Peyer's patch (tissue), 4 donors: ENCODE measurements at regions not wholly inside any gene's neighbourhood (a gene's known extent, or its start where the extent isn't known, plus 50 kb on each side); places are given as distances from the start of the nearest gene placed in this dataset.

Experiments used
- POLR2A ChIP-seq, 2 donors: fragments of 450-650 bp; IDR thresholded peaks; one replicate each; pipeline ENCODE4 v1.5.1; 2017; ENCODE audit warnings: antibody characterized with exemption in 2 of 2, mild to moderate bottlenecking in 2 of 2, moderate library complexity in 2 of 2
- TF ChIP-seq, protein P1 (sequence below), 6 experiments: fragments of 450-650 bp in 4 of 6; fragments of 200-600 bp in 2 of 6; sonication (generic) in 1 of 6; IDR thresholded peaks; one replicate each; pipeline ENCODE4 v1.5.1; 2017 to 2019; ENCODE audit warnings: antibody characterized with exemption in 6 of 6, mild to moderate bottlenecking in 3 of 6, moderate library complexity in 1 of 6

- TF ChIP-seq, protein P1, sequence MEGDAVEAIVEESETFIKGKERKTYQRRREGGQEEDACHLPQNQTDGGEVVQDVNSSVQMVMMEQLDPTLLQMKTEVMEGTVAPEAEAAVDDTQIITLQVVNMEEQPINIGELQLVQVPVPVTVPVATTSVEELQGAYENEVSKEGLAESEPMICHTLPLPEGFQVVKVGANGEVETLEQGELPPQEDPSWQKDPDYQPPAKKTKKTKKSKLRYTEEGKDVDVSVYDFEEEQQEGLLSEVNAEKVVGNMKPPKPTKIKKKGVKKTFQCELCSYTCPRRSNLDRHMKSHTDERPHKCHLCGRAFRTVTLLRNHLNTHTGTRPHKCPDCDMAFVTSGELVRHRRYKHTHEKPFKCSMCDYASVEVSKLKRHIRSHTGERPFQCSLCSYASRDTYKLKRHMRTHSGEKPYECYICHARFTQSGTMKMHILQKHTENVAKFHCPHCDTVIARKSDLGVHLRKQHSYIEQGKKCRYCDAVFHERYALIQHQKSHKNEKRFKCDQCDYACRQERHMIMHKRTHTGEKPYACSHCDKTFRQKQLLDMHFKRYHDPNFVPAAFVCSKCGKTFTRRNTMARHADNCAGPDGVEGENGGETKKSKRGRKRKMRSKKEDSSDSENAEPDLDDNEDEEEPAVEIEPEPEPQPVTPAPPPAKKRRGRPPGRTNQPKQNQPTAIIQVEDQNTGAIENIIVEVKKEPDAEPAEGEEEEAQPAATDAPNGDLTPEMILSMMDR (IDR thresholded peaks at IDR 0.05) = no peak
- no peak for TF ChIP-seq POLR2A (IDR thresholded peaks at IDR 0.05)
Observed at GRCh38 chr4:135184715-135185114, 983.1 kb upstream of the PABPC4L start.
